Colonic mucosa (tissue), 4 donors: ENCODE measurements at regions not wholly inside any gene's neighbourhood (a gene's known extent, or its start where the extent isn't known, plus 50 kb on each side); places are given as distances from the start of the nearest gene placed in this dataset.
A peak's percentile ranks its signal among the peaks of the same experiment; 100 is the strongest.

Experiments used
- DNase-seq: peaks from one replicate; pipeline ENCODE4 v3.0.0-alpha.2; 2020
- H3K27ac ChIP-seq: fragments of 200-600 bp; one replicate; pipeline ENCODE4 v1.8.0; 2021
- H3K27me3 ChIP-seq: fragments of 200-600 bp; one replicate; pipeline ENCODE4 v1.8.0; 2021
- H3K36me3 ChIP-seq: fragments of 200-600 bp; one replicate; pipeline ENCODE4 v1.8.0; 2021
- H3K4me1 ChIP-seq: fragments of 200-600 bp; one replicate; pipeline ENCODE4 v1.8.0; 2021; ENCODE audit warnings: mild to moderate bottlenecking
- H3K4me3 ChIP-seq: fragments of 200-600 bp; one replicate; pipeline ENCODE4 v1.8.0; 2021
- H3K9ac ChIP-seq, 2 donors: one replicate each; pipeline ENCODE4 v1.7.0; 2013; ENCODE audit warnings: control low read depth in 2 of 2, low read depth in 2 of 2, low read length in 2 of 2
- H3K9me3 ChIP-seq: fragments of 200-600 bp; one replicate; pipeline ENCODE4 v1.8.0; 2021
- intact Hi-C: fragments of 100-400 bp; cut with DNase I; formaldehyde crosslinking; loops from one replicate; pipeline ENCODE4 v1.14.1; 2022
- TF ChIP-seq, protein P1 (sequence below): fragments of 200-600 bp; IDR thresholded peaks from one replicate; pipeline ENCODE4 v1.8.0; 2022; ENCODE audit warnings: antibody characterized with exemption, mild to moderate bottlenecking
- donor health status: healthy.
- donor health status: DM: no; HTN: no; CAD: no.
- donor health status: DM: no; HTN: no; CAD: no.

GRCh38 chr18:76710646-76711520 lies 111.5 kb upstream of the ZNF236 start:
- Histone ChIP-seq H3K27ac (no peak overlapping the region), H3K4me3 (no peak overlapping the region), H3K9ac (no peak overlapping the region), H3K27me3 (no peaks in the 10 kb centered on the region), H3K9me3 (no peaks in the 10 kb centered on the region), H3K36me3 (no peaks in the 10 kb centered on the region), H3K4me1 (no peaks in the 10 kb centered on the region)
- TF ChIP-seq, protein P1, sequence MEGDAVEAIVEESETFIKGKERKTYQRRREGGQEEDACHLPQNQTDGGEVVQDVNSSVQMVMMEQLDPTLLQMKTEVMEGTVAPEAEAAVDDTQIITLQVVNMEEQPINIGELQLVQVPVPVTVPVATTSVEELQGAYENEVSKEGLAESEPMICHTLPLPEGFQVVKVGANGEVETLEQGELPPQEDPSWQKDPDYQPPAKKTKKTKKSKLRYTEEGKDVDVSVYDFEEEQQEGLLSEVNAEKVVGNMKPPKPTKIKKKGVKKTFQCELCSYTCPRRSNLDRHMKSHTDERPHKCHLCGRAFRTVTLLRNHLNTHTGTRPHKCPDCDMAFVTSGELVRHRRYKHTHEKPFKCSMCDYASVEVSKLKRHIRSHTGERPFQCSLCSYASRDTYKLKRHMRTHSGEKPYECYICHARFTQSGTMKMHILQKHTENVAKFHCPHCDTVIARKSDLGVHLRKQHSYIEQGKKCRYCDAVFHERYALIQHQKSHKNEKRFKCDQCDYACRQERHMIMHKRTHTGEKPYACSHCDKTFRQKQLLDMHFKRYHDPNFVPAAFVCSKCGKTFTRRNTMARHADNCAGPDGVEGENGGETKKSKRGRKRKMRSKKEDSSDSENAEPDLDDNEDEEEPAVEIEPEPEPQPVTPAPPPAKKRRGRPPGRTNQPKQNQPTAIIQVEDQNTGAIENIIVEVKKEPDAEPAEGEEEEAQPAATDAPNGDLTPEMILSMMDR = no peak
- DNase-seq = no peak
- intact Hi-C loops = no loop called here

GRCh38 chr18:76709659-76710645 lies 112.4 kb upstream of the ZNF236 start:
- TF ChIP-seq, protein P1 = peak; percentile 89
- no peaks in the 10 kb centered on the region for H3K36me3 ChIP-seq
- H3K27me3 ChIP-seq = no peaks in the 10 kb centered on the region
- no peaks in the 10 kb centered on the region for H3K9me3 ChIP-seq
- intact Hi-C loops = loop anchor here (2.0 kb wide), 1 partner anchor 311 kb away; no protein-coding TSS in a partner anchor
- DNase-seq = peak; percentile 58
- no peak overlapping the region for H3K27ac ChIP-seq
- no peaks in the 10 kb centered on the region for H3K4me1 ChIP-seq
- no peak overlapping the region for H3K4me3 ChIP-seq
- no peak overlapping the region for H3K9ac ChIP-seq

DNA sequence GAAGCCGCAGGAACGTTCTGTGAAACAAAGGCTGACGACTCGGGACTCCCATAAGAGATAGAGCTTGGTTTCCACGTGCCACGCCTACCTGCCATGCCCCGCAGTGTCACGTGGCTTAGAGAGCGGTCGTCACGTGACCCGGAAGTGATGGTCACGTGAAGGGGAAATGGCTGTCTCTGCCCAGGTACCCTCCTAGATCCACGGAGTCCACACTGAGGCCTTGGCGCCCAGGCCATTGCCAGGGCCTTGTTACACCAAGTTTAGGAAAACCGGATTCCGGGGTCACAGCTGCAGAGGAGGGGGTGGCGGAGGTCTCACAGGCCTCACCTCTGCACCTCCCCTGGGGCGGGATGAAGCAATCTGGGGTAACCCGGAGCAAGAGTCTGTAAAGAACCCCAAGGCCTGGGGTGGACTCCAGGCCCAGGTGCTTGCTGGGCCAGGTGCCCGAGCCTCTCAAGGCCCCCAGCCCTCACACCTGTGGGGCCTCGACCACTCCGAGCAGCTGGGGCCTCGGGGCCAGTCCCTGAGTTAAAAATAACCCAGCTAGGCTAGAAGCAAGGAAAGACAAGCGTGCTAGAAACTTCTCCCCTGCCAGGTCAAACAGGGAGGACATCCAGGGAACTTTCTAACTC lies 113.5 kb upstream of the ZNF236 start:
- TF ChIP-seq, protein P1 = no peak
- Histone ChIP-seq H3K9me3 (no peaks in the 10 kb centered on the region), H3K4me3 (no peak overlapping the region), H3K9ac (no peak overlapping the region), H3K36me3 (no peaks in the 10 kb centered on the region), H3K4me1 (no peaks in the 10 kb centered on the region), H3K27me3 (no peaks in the 10 kb centered on the region), H3K27ac (no peak overlapping the region)
- intact Hi-C loops = loop anchor here (2.0 kb wide), 1 partner anchor 310 kb away; no protein-coding TSS in a partner anchor
- no peak for DNase-seq

DNA sequence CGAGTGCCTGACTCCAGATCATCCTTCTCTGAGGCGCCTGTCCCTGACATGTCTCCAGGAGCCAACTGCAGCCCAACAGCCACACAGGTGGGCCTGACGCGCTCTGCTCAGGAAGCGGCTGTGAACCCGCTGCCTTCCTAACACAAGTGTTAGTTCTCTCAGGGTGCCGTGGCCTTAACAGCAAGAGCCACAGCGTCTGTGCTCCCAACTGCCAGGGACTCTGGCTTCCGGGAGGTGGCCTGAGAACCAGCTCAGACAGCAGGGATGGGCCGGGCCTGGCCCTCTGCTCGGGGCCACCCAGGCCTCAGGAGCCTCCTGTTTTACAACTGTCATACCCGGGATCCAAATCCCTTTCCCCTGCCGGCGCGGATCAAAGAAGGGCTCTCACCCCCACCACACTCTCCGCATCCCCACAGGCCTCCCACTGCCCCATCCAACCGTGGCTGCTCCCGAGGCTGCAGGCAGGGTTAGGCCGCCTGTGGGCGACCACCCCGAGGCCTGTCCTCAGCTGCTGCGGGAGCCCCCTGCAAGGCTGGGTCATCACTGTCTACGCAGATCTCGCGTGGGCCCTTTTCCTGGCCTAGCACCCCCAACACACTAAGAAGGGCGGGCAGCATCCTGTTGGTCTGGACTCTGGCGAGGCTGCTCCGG lies 114.2 kb upstream of the ZNF236 start:
- Histone ChIP-seq H3K27me3 (no peaks in the 10 kb centered on the region), H3K4me1 (no peaks in the 10 kb centered on the region), H3K4me3 (no peak overlapping the region), H3K9ac (no peak overlapping the region), H3K9me3 (no peaks in the 10 kb centered on the region), H3K27ac (no peak overlapping the region), H3K36me3 (no peaks in the 10 kb centered on the region)
- DNase-seq = no peak
- TF ChIP-seq, protein P1 = no peak
- intact Hi-C loops = loop anchor here (2.0 kb wide), 1 partner anchor 309 kb away; no protein-coding TSS in a partner anchor
